Endothelial cell of umbilical vein (primary cell): ENCODE measurements at regions not wholly inside any gene's neighbourhood (a gene's known extent, or its start where the extent isn't known, plus 50 kb on each side); places are given as distances from the start of the nearest gene placed in this dataset.
A peak's percentile ranks its signal among the peaks of the same experiment; 100 is the strongest.
"Not testable (repeated sequence)": the region's sequence is repeated elsewhere in the genome, so short reads cannot be mapped to it uniquely, and the experiment has no call there.

Experiments
- BruUV-seq: library from RNA; stranded (reverse); fragments of 400-500 nt; replicated peaks from 2 replicates; lab custom pipeline; 2021; lab: Mats Ljungman, UMichigan
- CTCF ChIA-PET: fragments of 300-600, 350-600 bp; sonication (Branson Sonifier 250); formaldehyde crosslinking; loops from one replicate; lab custom pipeline; 2021; ENCODE audit warnings: antibody characterized with exemption, inconsistent platforms; lab: Charles Lee
- POLR2A ChIA-PET: fragments of 300-600, 350-600 bp; sonication (Branson Sonifier 250); formaldehyde crosslinking; loops from one replicate; lab custom pipeline; 2021; ENCODE audit warnings: antibody characterized with exemption, inconsistent platforms; lab: Charles Lee
- DNase-seq: peaks from one replicate; pipeline ENCODE4 v3.0.0-alpha.2; 2011; ENCODE audit warnings: low read depth, low spot score
- FAIRE-seq: peaks from 2 replicates; lab custom pipeline; 2011; peaks lifted over from hg19 to GRCh38; lab: Jason Lieb, UNC
- H2AFZ ChIP-seq: 2 replicates; pipeline ENCODE4 v1.6.0; 2012; ENCODE audit warnings: low read depth, low read length, control low read depth, inconsistent platforms
- H3K27ac ChIP-seq: 2 replicates; pipeline ENCODE4 v1.5.1; 2011; ENCODE audit warnings: low read depth, mild to moderate bottlenecking, control low read depth, low read length, moderate library complexity; ENCODE audit not compliant: insufficient read depth
- H3K27me3 ChIP-seq, 2 experiments: 2 replicates each; pipeline versions ENCODE4 v1.6.0 to v1.6.1; 2011; ENCODE audit warnings: low read length in 2 of 2, mixed read lengths in 1 of 2; ENCODE audit not compliant: control insufficient read depth in 2 of 2, insufficient read depth in 2 of 2
- H3K36me3 ChIP-seq, 2 experiments: 2 replicates in 1 of 2; 3 replicates in 1 of 2; pipeline ENCODE4 v1.5.1; 2011; ENCODE audit warnings: low read length in 2 of 2, mild to moderate bottlenecking in 1 of 2, moderate library complexity in 1 of 2; ENCODE audit not compliant: control insufficient read depth in 2 of 2, insufficient read depth in 2 of 2; ENCODE audit errors: extremely low read depth in 1 of 2
- H3K4me1 ChIP-seq: 3 replicates; pipeline ENCODE4 v1.5.1; 2011; ENCODE audit warnings: mild to moderate bottlenecking, low read length; ENCODE audit not compliant: control insufficient read depth, insufficient read depth; ENCODE audit errors: extremely low read depth
- H3K4me2 ChIP-seq: 2 replicates; pipeline ENCODE4 v1.6.1; 2011; ENCODE audit warnings: low read length, control low read depth, mixed read lengths; ENCODE audit not compliant: insufficient read depth
- H3K4me3 ChIP-seq, 3 experiments: fragments of 200-600 bp in 1 of 3; sonication (generic), shearing (Covaris generic) in 1 of 3; replicated peaks in 1 of 3; 2 replicates each; pipeline ENCODE4 v1.5.1; 2011 to 2016; ENCODE audit warnings: control low read depth in 3 of 3, low read length in 3 of 3, mild to moderate bottlenecking in 2 of 3, inconsistent platforms in 1 of 3, low read depth in 1 of 3, moderate library complexity in 1 of 3; ENCODE audit not compliant: insufficient read depth in 1 of 3
- H3K79me2 ChIP-seq: 2 replicates; pipeline ENCODE4 v1.6.0; 2012; ENCODE audit warnings: low read length, inconsistent platforms; ENCODE audit not compliant: control insufficient read depth, insufficient read depth
- H3K9ac ChIP-seq: replicated peaks from 2 replicates; pipeline ENCODE3; 2011; ENCODE audit warnings: low read length, control low read depth; ENCODE audit not compliant: insufficient read depth; ENCODE audit errors: extremely low read depth
- H3K9me1 ChIP-seq: replicated peaks from 3 replicates; pipeline ENCODE4 v1.6.0; 2011; ENCODE audit warnings: mild to moderate bottlenecking, low read length; ENCODE audit not compliant: control insufficient read depth, insufficient read depth; ENCODE audit errors: extremely low read depth
- H3K9me3 ChIP-seq: replicated peaks from 2 replicates; pipeline ENCODE4 v1.5.1; 2012; ENCODE audit warnings: low read length, inconsistent platforms; ENCODE audit not compliant: control insufficient read depth, insufficient read depth
- H4K20me1 ChIP-seq: replicated peaks from 2 replicates; pipeline ENCODE3; 2011; ENCODE audit warnings: mild to moderate bottlenecking, low read length; ENCODE audit not compliant: control insufficient read depth, insufficient read depth; ENCODE audit errors: extremely low read depth
- dilution Hi-C: fragments of 300-500 bp; cut with MboI; formaldehyde crosslinking; loops from one replicate; pipeline ENCODE4 v1.15.0; 2019; ENCODE audit warnings: low sequenced_read_pairs; ENCODE audit not compliant: extremely low pct_ligation_motif_present
- intact Hi-C: fragments of 100-400 bp; cut with micrococcal nuclease; formaldehyde crosslinking; loops from one replicate; pipeline ENCODE4 v1.10.0; 2022

GRCh38 chr9:63821293-63821692, 1463.7 kb downstream of the FOXD4L5 start:
- DNase-seq: peak; percentile 30
- POLR2A ChIA-PET, H3K27me3 ChIP-seq, H2AFZ ChIP-seq, H4K20me1 ChIP-seq, H3K27ac ChIP-seq, dilution Hi-C loops, H3K9me1 ChIP-seq, BruUV-seq, FAIRE-seq, H3K9me3 ChIP-seq, H3K4me1 ChIP-seq, H3K36me3 ChIP-seq, H3K9ac ChIP-seq, H3K4me2 ChIP-seq, CTCF ChIA-PET, H3K4me3 ChIP-seq, intact Hi-C loops, H3K79me2 ChIP-seq: not testable (repeated sequence)

DNA sequence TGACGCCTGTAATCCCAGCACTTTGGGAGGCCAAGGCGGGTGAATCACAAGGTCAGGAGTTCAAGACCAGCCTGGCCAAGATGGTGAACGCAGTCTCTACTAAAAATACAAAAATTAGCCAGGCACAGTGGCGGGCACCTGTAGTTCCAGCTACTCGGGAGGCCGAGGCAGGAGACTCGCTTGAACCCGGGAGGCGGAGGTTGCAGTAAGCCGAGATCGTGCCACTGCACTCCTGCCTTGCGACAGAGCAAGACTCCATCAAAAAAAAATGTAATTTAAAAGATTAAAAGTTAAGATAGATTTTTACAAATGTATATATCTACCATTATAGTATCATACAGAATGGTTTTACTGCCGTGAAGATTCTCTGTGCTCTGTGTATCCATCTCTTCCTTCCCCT, 1464.1 kb downstream of the FOXD4L5 start:
- H4K20me1 ChIP-seq, H3K79me2 ChIP-seq, DNase-seq, POLR2A ChIA-PET, H3K9me3 ChIP-seq, H3K27me3 ChIP-seq, FAIRE-seq, H3K36me3 ChIP-seq, H3K27ac ChIP-seq, CTCF ChIA-PET, H3K4me3 ChIP-seq, BruUV-seq, H3K4me2 ChIP-seq, H3K9ac ChIP-seq, H3K4me1 ChIP-seq, H2AFZ ChIP-seq, dilution Hi-C loops, intact Hi-C loops, H3K9me1 ChIP-seq: not testable (repeated sequence)

DNA sequence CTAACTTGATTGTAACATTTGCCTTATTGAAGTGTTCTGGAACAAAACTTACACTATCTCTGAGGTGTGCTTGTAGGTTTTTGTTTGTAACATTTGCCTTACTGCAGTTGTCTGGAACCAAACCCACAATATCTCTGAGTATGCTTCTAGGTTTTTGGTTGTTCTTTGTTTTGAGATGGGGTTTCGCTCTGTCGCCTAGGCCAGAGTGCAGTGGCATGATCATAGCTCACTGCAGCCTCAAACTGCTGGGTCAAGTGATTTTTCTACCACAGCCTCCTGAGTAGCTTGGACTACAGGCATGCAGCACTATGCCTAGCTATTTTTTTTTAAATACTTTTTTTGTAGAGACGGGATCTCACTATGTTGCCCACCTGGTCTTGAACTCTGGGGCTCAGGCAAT, 1464.6 kb downstream of the FOXD4L5 start:
- CTCF ChIA-PET, H3K79me2 ChIP-seq, H3K9me3 ChIP-seq, dilution Hi-C loops, H3K4me3 ChIP-seq, H3K36me3 ChIP-seq, H4K20me1 ChIP-seq, DNase-seq, H3K4me2 ChIP-seq, intact Hi-C loops, H3K9me1 ChIP-seq, H3K27me3 ChIP-seq, BruUV-seq, H3K4me1 ChIP-seq, POLR2A ChIA-PET, H2AFZ ChIP-seq, H3K27ac ChIP-seq, H3K9ac ChIP-seq, FAIRE-seq: not testable (repeated sequence)
